HCT116 (cell line): ENCODE measurements at regions not wholly inside any gene's neighbourhood (a gene's known extent, or its start where the extent isn't known, plus 50 kb on each side); places are given as distances from the start of the nearest gene placed in this dataset.

Source experiments
- ATAC-seq: fragments of 200-7000 bp; cut with Tn5 transposase; 2 replicates; pipeline ENCODE4 v1.9.1; 2020; ENCODE audit warnings: mild to moderate bottlenecking, moderate library complexity
- BruUV-seq: library from RNA; stranded (reverse); fragments of 400-500 nt; replicated peaks from 2 replicates; lab custom pipeline; 2021; lab: Mats Ljungman, UMichigan
- CTCF ChIA-PET: fragments of 300-600 bp; sonication (Branson Sonifier 250); formaldehyde crosslinking; loops from one replicate; lab custom pipeline; 2021; ENCODE audit warnings: antibody characterized with exemption; lab: Charles Lee
- POLR2A ChIA-PET: fragments of 300-600, 350-600 bp; sonication (Branson Sonifier 250); formaldehyde crosslinking; loops from one replicate; lab custom pipeline; 2021; ENCODE audit warnings: antibody characterized with exemption; lab: Charles Lee
- RAD21 ChIA-PET, 2 experiments: fragments of 300-600 bp; sonication (Branson Sonifier 250); formaldehyde crosslinking; loops; one replicate each; lab custom pipeline; 2023; ENCODE audit warnings: low total read pairs in 2 of 2; ENCODE audit not compliant: uncharacterized antibody in 2 of 2, unreplicated experiment in 2 of 2, low non-redundant PET in 1 of 2; lab: Charles Lee
- DNase-seq: peaks from one replicate; pipeline ENCODE4 v3.0.0-alpha.2; 2010; ENCODE audit warnings: low read depth, low spot score
- H2AFZ ChIP-seq: fragments of 200-600 bp; shearing (Covaris generic), sonication (generic); 2 replicates; pipeline ENCODE4 v1.6.1; 2017; ENCODE audit warnings: low read depth, mixed run types, mixed read lengths, antibody characterized with exemption, low read length; ENCODE audit not compliant: poor library complexity, severe bottlenecking
- H3K27ac ChIP-seq: 2 replicates; pipeline ENCODE4 v1.5.1; 2012; ENCODE audit warnings: low read depth, low read length
- H3K27me3 ChIP-seq: fragments of 200-600 bp; sonication (generic); 2 replicates; pipeline ENCODE4 v1.6.1; 2016; ENCODE audit warnings: mixed run types, low read length, mixed read lengths; ENCODE audit not compliant: insufficient read depth
- H3K36me3 ChIP-seq, 2 experiments: fragments of 200-500 bp in 1 of 2; fragments of 200-600 bp in 1 of 2; sonication (Bioruptor generic) in 1 of 2; sonication (generic) in 1 of 2; 2 replicates each; pipeline versions ENCODE4 v1.5.1 to v1.6.1; 2014 to 2016; ENCODE audit warnings: low read length in 2 of 2, inconsistent platforms in 1 of 2, mixed read lengths in 1 of 2, mixed run types in 1 of 2; ENCODE audit not compliant: insufficient read depth in 2 of 2, control insufficient read depth in 1 of 2
- H3K4me1 ChIP-seq, 2 experiments: fragments of 200-600 bp in 1 of 2; sonication (generic) in 1 of 2; 2 replicates each; pipeline versions ENCODE4 v1.5.1 to v1.6.1; 2012 to 2017; ENCODE audit warnings: low read length in 2 of 2, inconsistent platforms in 1 of 2, mild to moderate bottlenecking in 1 of 2, mixed read lengths in 1 of 2, mixed run types in 1 of 2, moderate library complexity in 1 of 2; ENCODE audit not compliant: insufficient read depth in 2 of 2, control insufficient read depth in 1 of 2
- H3K4me2 ChIP-seq: fragments of 200-600 bp; sonication (generic); 2 replicates; pipeline ENCODE4 v1.6.1; 2017; ENCODE audit warnings: mixed run types, low read length, mixed read lengths
- H3K4me3 ChIP-seq, 2 experiments: fragments of 200-600 bp in 1 of 2; sonication (generic) in 1 of 2; replicated peaks in 1 of 2; 2 replicates each; pipeline ENCODE4 v1.5.1; 2011 to 2016; ENCODE audit warnings: low read length in 2 of 2, control low read depth in 1 of 2, low read depth in 1 of 2, mild to moderate bottlenecking in 1 of 2, mixed read lengths in 1 of 2, mixed run types in 1 of 2
- H3K79me2 ChIP-seq: fragments of 200-600 bp; sonication (generic); 2 replicates; pipeline ENCODE4 v1.6.1; 2017; ENCODE audit warnings: mild to moderate bottlenecking, mixed run types, low read length, moderate library complexity, mixed read lengths; ENCODE audit not compliant: insufficient read depth
- H3K9ac ChIP-seq: fragments of 200-600 bp; sonication (generic); 2 replicates; pipeline ENCODE4 v1.6.1; 2016; ENCODE audit warnings: low read length, mixed read lengths
- H3K9me2 ChIP-seq: fragments of 200-600 bp; sonication (generic), shearing (Covaris generic); 2 replicates; pipeline ENCODE4 v1.6.1; 2017; ENCODE audit warnings: mixed run types, mild to moderate bottlenecking, moderate library complexity; ENCODE audit not compliant: insufficient read depth
- H3K9me3 ChIP-seq, 2 experiments: fragments of 200-500 bp in 1 of 2; fragments of 200-600 bp in 1 of 2; sonication (Bioruptor generic) in 1 of 2; sonication (generic) in 1 of 2; 2 replicates each; pipeline ENCODE4 v1.6.1; 2014 to 2017; ENCODE audit warnings: low read length in 2 of 2, mixed read lengths in 2 of 2, inconsistent platforms in 1 of 2, low read depth in 1 of 2, mild to moderate bottlenecking in 1 of 2, mixed run types in 1 of 2, moderate library complexity in 1 of 2; ENCODE audit not compliant: control insufficient read depth in 1 of 2, insufficient read depth in 1 of 2
- H4K20me1 ChIP-seq: fragments of 200-600 bp; sonication (generic), shearing (Covaris generic); 2 replicates; pipeline ENCODE4 v1.6.1; 2017; ENCODE audit warnings: mixed run types, mild to moderate bottlenecking, moderate library complexity; ENCODE audit not compliant: insufficient read depth
- CBX3 ChIP-seq: IDR thresholded peaks from 2 replicates; pipeline ENCODE4 v1.6.1; 2012; ENCODE audit warnings: low read depth
- CEBPB ChIP-seq: IDR thresholded peaks from 2 replicates; pipeline ENCODE4 v1.6.1; 2012; ENCODE audit warnings: low read depth
- EGR1 ChIP-seq: IDR thresholded peaks from 2 replicates; pipeline ENCODE4 v1.6.1; 2012; ENCODE audit warnings: low read depth
- ELF1 ChIP-seq: IDR thresholded peaks from 2 replicates; pipeline ENCODE4 v1.6.1; 2012; ENCODE audit warnings: low read depth, borderline replicate concordance
- JUND ChIP-seq: IDR thresholded peaks from 2 replicates; pipeline ENCODE4 v1.6.1; 2012
- POLR2A ChIP-seq: IDR thresholded peaks from 2 replicates; pipeline ENCODE4 v1.7.0; 2011; ENCODE audit warnings: borderline replicate concordance; ENCODE audit not compliant: insufficient read depth, insufficient read length; ENCODE audit errors: extremely low read depth
- POLR2AphosphoS5 ChIP-seq: IDR thresholded peaks from 2 replicates; pipeline ENCODE4 v1.6.1; 2011; ENCODE audit warnings: mild to moderate bottlenecking, low read depth, low read length, moderate library complexity
- RAD21 ChIP-seq: IDR thresholded peaks from 2 replicates; pipeline ENCODE4 v1.6.1; 2012; ENCODE audit warnings: low read depth, mild to moderate bottlenecking
- REST ChIP-seq: IDR thresholded peaks from 2 replicates; pipeline ENCODE4 v1.6.1; 2012; ENCODE audit warnings: low read depth
- SRF ChIP-seq: IDR thresholded peaks from 2 replicates; pipeline ENCODE4 v1.6.1; 2012; ENCODE audit warnings: low read depth
- TCF7L2 ChIP-seq: IDR thresholded peaks from 2 replicates; pipeline ENCODE4 v1.7.0; 2011; ENCODE audit warnings: borderline replicate concordance, inconsistent platforms; ENCODE audit not compliant: insufficient read depth, insufficient read length; ENCODE audit errors: extremely low read depth
- ZFX ChIP-seq: fragments of 450-650 bp; IDR thresholded peaks from 2 replicates; pipeline ENCODE4 v1.6.1; 2017
- intact Hi-C: fragments of 100-400 bp; cut with micrococcal nuclease; formaldehyde crosslinking; loops from 2 replicates; pipeline ENCODE4 v1.10.0; 2022

GRCh38 chr1:214164173-214164572 lies 116.8 kb upstream of the SMYD2 start:
- ChIA-PET CTCF (no interaction called here), POLR2A (no interaction called here), RAD21 (no interaction called here)
- TF ChIP-seq JUND (no peak), ZFX (no peak), ELF1 (no peak), CBX3 (no peak), SRF (no peak), POLR2A (no peak), RAD21 (no peak), TCF7L2 (no peak), POLR2AphosphoS5 (no peak), REST (no peak), CEBPB (no peak), EGR1 (no peak)
- H2AFZ ChIP-seq, result no peak overlapping the region
- no peak overlapping the region for H3K4me2 ChIP-seq
- no peaks in the 10 kb centered on the region for H3K9me2 ChIP-seq
- H3K9me3 ChIP-seq, result no peaks in the 10 kb centered on the region
- no peak overlapping the region for H3K9ac ChIP-seq
- no peak for ATAC-seq
- H4K20me1 ChIP-seq, result no peaks in the 10 kb centered on the region
- no peaks in the 10 kb centered on the region for H3K79me2 ChIP-seq
- H3K4me3 ChIP-seq, result no peak overlapping the region
- intact Hi-C loops, result no loop called here
- BruUV-seq, result no TSS peak
- peaks cover 42% of the 10 kb centered on the region for H3K27me3 ChIP-seq
- no peak overlapping the region for H3K27ac ChIP-seq
- H3K4me1 ChIP-seq, result no peaks in the 10 kb centered on the region
- no peak for DNase-seq
- no peaks in the 10 kb centered on the region for H3K36me3 ChIP-seq
